ENCODE measurements at regions not wholly inside any gene's neighbourhood (a gene's known extent, or its start where the extent isn't known, plus 50 kb on each side); places are given as distances from the start of the nearest gene placed in this dataset.
"Not testable (repeated sequence)": the region's sequence is repeated elsewhere in the genome, so short reads cannot be mapped to it uniquely, and the experiment has no call there.

DNA sequence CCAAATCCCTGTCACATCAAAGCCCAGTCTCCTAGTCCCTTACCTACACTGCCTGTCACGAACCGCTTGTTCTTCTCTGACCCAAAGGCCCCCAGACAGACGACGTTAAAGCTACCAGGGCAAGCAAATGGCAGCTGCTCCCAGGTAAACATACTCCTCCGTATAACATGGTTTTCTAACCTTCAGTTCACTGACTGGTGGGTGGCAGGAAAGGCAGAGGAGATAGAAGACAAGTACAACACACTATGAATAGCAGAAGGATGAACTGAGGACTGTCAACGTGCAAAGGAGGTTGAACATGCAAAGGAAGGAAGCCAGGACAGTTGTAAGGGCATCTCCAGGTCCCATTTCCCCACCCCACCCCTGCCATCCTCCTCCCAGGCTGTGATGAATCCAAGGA is 449.8 kb downstream of the SHISA9 start:
- DNase-seq (ENCODE audit: low read depth) = no peak
- Histone ChIP-seq H3K4me3 (ENCODE audit: low read depth, low read length) (no peak overlapping the region), H3K27me3 (ENCODE audit: control insufficient read depth, insufficient read depth, low read length) (no peaks in the 10 kb centered on the region), H3K36me3 (ENCODE audit: control insufficient read depth, insufficient read depth, low read length) (no peaks in the 10 kb centered on the region)
- POLR2A ChIA-PET = no interaction called here
- TF ChIP-seq, protein P1, sequence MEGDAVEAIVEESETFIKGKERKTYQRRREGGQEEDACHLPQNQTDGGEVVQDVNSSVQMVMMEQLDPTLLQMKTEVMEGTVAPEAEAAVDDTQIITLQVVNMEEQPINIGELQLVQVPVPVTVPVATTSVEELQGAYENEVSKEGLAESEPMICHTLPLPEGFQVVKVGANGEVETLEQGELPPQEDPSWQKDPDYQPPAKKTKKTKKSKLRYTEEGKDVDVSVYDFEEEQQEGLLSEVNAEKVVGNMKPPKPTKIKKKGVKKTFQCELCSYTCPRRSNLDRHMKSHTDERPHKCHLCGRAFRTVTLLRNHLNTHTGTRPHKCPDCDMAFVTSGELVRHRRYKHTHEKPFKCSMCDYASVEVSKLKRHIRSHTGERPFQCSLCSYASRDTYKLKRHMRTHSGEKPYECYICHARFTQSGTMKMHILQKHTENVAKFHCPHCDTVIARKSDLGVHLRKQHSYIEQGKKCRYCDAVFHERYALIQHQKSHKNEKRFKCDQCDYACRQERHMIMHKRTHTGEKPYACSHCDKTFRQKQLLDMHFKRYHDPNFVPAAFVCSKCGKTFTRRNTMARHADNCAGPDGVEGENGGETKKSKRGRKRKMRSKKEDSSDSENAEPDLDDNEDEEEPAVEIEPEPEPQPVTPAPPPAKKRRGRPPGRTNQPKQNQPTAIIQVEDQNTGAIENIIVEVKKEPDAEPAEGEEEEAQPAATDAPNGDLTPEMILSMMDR (IDR thresholded peaks at IDR 0.05; ENCODE audit: insufficient read depth, low read depth, low read length) = no peak
- CTCF ChIA-PET = no interaction called here

DNA sequence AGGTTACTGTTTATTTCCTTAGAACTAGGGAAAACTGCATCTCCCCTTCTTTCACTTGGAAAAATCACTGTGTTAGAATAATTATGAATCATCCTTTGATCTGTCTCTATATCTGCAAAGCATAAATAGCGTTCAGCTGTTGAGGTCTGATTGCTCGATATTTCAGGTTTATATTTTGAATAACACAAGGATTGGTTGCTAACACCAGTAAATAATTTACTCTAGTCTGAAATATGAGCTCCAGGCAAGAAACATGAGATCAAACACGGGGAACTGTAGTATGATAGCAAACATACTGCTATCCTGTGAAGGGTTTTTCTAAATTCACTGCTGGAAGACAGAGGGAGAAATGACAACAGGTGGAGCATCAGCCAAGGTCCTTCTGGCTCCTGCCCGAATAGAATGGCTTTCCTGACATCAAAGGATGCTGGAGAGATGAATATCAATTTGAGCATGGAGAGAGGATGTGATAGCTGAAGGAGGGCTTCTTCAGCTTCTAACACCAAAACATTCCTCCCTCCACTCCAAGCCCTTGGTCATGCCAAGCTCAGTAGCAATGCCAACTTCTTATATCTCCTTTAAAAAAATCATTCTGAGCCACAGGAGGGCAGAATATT is 450.3 kb downstream of the SHISA9 start:
- ChIA-PET CTCF (no interaction called here), POLR2A (no interaction called here)
- no peak for DNase-seq (ENCODE audit: low read depth)
- no peaks in the 10 kb centered on the region for H3K36me3 ChIP-seq (ENCODE audit: control insufficient read depth, insufficient read depth, low read length)
- no peaks in the 10 kb centered on the region for H3K27me3 ChIP-seq (ENCODE audit: control insufficient read depth, insufficient read depth, low read length)
- H3K4me3 ChIP-seq (ENCODE audit: low read depth, low read length) = no peak overlapping the region
- TF ChIP-seq, protein P1 (IDR thresholded peaks at IDR 0.05; ENCODE audit: insufficient read depth, low read depth, low read length) = no peak

DNA sequence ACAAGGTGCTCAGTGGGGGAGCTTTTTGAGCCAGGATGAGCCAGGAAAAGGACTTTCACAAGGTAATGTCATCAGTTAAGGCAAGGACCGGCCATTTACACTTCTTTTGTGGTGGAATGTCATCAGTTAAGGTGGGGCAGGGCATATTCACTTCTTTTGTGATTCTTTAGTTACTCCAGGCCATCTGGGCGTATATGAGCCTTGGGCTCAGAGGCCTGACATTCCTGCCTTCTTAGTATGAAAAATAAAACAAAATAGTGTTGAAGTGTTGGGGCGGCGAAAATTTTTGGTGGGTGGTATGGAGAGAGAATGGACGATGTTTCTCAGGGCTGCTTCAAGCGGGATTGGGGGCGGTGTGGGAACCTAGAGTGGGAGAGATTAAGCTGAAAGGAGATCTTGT is 451.4 kb downstream of the SHISA9 start:
- H3K4me3 ChIP-seq (ENCODE audit: low read depth, low read length); POLR2A ChIA-PET; CTCF ChIA-PET; H3K36me3 ChIP-seq (ENCODE audit: control insufficient read depth, insufficient read depth, low read length); DNase-seq (ENCODE audit: low read depth); H3K27me3 ChIP-seq (ENCODE audit: control insufficient read depth, insufficient read depth, low read length): not testable (repeated sequence)

DNA sequence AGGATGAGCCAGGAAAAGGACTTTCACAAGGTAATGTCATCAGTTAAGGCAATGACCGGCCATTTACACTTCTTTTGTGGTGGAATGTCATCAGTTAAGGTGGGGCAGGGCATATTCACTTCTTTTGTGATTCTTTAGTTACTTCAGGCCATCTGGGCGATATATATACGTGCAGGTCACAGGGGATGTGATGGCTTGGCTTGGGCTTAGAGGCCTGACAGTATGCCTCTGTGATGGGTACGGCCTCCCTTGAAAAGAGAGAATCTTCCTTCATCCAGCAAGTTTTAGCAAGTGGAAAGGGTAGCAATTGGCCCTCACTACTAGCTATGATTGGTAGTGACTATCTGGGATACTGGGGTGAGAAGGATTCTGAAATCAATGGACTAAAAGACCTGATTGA is 456.4 kb downstream of the SHISA9 start:
- POLR2A ChIA-PET; H3K27me3 ChIP-seq (ENCODE audit: control insufficient read depth, insufficient read depth, low read length); H3K36me3 ChIP-seq (ENCODE audit: control insufficient read depth, insufficient read depth, low read length); CTCF ChIA-PET; H3K4me3 ChIP-seq (ENCODE audit: low read depth, low read length); DNase-seq (ENCODE audit: low read depth): not testable (repeated sequence)

DNA sequence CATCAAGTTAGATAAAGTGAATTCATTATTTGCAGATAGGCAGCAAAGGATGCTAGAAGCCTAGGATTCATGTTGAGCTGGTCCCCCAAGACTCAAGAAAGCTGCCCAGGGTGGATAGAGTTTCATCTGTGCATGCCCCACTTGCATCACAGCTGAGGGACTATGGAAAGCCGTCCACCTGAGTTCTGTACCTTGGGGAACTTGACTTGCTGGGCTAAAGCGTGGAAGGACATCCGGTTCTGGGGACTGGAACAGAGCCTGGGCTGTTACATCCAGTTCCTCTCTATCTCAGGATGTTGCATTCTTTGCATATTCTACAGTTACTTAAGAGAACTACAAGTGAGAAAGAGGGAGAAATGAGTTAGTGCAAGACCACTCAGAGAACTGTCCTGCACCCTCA is 458.4 kb downstream of the SHISA9 start:
- CTCF ChIA-PET = no interaction called here
- Histone ChIP-seq H3K36me3 (ENCODE audit: control insufficient read depth, insufficient read depth, low read length) (no peaks in the 10 kb centered on the region), H3K4me3 (ENCODE audit: low read depth, low read length) (no peak overlapping the region), H3K27me3 (ENCODE audit: control insufficient read depth, insufficient read depth, low read length) (no peaks in the 10 kb centered on the region)
- POLR2A ChIA-PET = no interaction called here
- TF ChIP-seq, protein P1 (IDR thresholded peaks at IDR 0.05; ENCODE audit: insufficient read depth, low read depth, low read length) = no peak
- DNase-seq (ENCODE audit: low read depth) = no peak

DNA sequence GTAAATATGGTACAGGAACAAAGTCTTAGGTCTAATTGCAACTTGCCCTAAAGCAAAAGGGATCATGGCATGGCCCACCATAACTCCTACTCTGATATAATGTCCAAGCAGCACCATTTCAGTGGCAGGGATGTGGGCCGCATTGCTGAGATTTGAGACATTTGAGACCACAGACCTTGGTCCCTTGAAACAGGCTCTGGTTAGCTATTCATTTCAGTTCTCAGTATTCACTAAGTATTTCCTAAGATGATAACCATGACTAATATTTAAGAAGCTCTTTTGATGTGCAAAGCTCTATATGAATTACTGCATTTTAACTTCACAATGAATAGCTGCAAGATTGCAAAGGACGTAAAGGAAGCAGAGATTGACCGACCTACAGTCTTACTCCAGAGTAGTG is 471.0 kb downstream of the SHISA9 start:
- Histone ChIP-seq H3K36me3 (ENCODE audit: control insufficient read depth, insufficient read depth, low read length) (no peaks in the 10 kb centered on the region), H3K4me3 (ENCODE audit: low read depth, low read length) (no peak overlapping the region), H3K27me3 (ENCODE audit: control insufficient read depth, insufficient read depth, low read length) (no peaks in the 10 kb centered on the region)
- ChIA-PET POLR2A (no interaction called here), CTCF (no interaction called here)
- DNase-seq (ENCODE audit: low read depth) = no peak
- TF ChIP-seq, protein P1 (IDR thresholded peaks at IDR 0.05; ENCODE audit: insufficient read depth, low read depth, low read length) = no peak
